GM12864 (cell line): ENCODE measurements at regions not wholly inside any gene's neighbourhood (a gene's known extent, or its start where the extent isn't known, plus 50 kb on each side); places are given as distances from the start of the nearest gene placed in this dataset.
"Not testable (repeated sequence)": the region's sequence is repeated elsewhere in the genome, so short reads cannot be mapped to it uniquely, and the experiment has no call there.

Source experiments
- DNase-seq: peaks from one replicate; pipeline ENCODE4 v3.0.0-alpha.2; 2011; ENCODE audit warnings: low read depth
- H3K4me3 ChIP-seq: 2 replicates; pipeline ENCODE4 v1.5.1; 2011; ENCODE audit warnings: mild to moderate bottlenecking, low read depth, low read length, control low read depth
- CTCF ChIP-seq: IDR thresholded peaks from 2 replicates; pipeline ENCODE4 v1.5.1; 2011; ENCODE audit warnings: low read depth, mild to moderate bottlenecking, moderate library complexity, low read length, control low read depth, inconsistent platforms; ENCODE audit errors: missing control alignments

- H3K4me3 ChIP-seq, result no peak overlapping the region
- DNase-seq, result no peak
Observed at GRCh38 chr12:74752215-74752614, 214.6 kb downstream of the ATXN7L3B start.

GRCh38 chr12:74770552-74770951, 232.9 kb downstream of the ATXN7L3B start:
- no peak for DNase-seq
- no peak overlapping the region for H3K4me3 ChIP-seq
- TF ChIP-seq CTCF, result no peak

More at GRCh38 chr12:74752215-74752614, 214.6 kb downstream of the ATXN7L3B start:
- no peak for TF ChIP-seq CTCF

- no peak for TF ChIP-seq CTCF
- no peak for DNase-seq
- H3K4me3 ChIP-seq, result no peak overlapping the region
Observed at GRCh38 chr12:74775276-74775675, 237.6 kb downstream of the ATXN7L3B start.

DNA sequence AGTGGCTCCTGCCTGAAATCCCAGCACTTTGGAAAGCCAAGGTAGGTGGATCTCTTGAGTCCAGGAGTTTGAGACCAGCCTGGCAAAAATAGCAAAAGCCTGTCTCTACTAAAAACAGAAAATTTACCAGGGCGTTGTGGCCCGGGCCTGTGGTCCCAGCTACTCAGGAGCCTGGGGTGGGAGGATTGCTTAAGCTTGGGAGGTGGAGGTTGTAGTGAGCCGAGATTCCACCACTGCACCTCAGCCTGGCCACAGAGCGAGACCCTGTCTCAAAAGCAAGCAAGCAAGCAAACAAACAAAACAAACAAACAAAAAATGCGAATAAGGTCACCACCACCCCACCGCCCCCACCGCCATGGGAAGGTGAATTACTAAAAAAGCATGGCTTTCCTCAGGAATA, 238.7 kb downstream of the ATXN7L3B start:
- no peak for TF ChIP-seq CTCF
- H3K4me3 ChIP-seq, result no peak overlapping the region
- DNase-seq, result no peak

- no peak overlapping the region for H3K4me3 ChIP-seq
- TF ChIP-seq CTCF, result no peak
- no peak for DNase-seq
Observed at GRCh38 chr12:74780182-74780849, 242.7 kb downstream of the ATXN7L3B start.

- not testable (repeated sequence) for H3K4me3 ChIP-seq, DNase-seq
Observed at GRCh38 chr12:74780850-74781241, 243.2 kb downstream of the ATXN7L3B start.

DNA sequence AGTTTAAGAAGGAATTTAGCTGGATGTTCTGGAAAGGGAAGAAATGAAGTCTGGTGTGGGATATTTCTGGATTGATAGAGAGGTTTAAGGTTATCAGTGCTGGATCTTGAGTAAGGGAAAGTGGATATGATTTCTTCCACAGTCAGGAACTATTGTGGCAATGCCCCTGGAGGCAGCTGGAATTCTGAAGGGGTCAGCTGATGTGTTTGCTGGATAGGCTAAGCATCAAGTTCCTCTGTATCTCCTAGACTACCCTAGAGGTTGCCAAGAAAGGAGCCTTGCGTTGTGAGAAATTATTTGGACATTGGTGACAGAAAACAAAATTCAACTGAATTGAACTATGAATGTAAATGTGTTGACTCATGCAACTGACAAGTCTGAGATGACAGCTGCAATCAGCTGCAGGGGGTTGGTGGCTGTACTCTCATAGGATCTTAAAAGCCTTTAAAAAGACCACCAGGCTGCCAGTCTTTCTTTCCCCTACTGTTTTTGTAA, 244.4 kb downstream of the ATXN7L3B start:
- no peak overlapping the region for H3K4me3 ChIP-seq
- DNase-seq, result no peak
- no peak for TF ChIP-seq CTCF
